HUES6 (cell line): ENCODE measurements at regions not wholly inside any gene's neighbourhood (a gene's known extent, or its start where the extent isn't known, plus 50 kb on each side); places are given as distances from the start of the nearest gene placed in this dataset.

ENCODE experiments used
- H3K27ac ChIP-seq: 2 replicates; pipeline ENCODE4 v1.7.0; 2013; ENCODE audit warnings: low read depth, mild to moderate bottlenecking, low read length, inconsistent platforms
- H3K27me3 ChIP-seq: 2 replicates; pipeline ENCODE4 v1.6.1; 2013; ENCODE audit warnings: low read length; ENCODE audit not compliant: control insufficient read depth, insufficient read depth
- H3K36me3 ChIP-seq: 2 replicates; pipeline ENCODE4 v1.6.1; 2013; ENCODE audit warnings: low read length; ENCODE audit not compliant: control insufficient read depth, insufficient read depth
- H3K4me1 ChIP-seq: 2 replicates; pipeline ENCODE4 v1.6.1; 2013; ENCODE audit warnings: low read length; ENCODE audit not compliant: control insufficient read depth, insufficient read depth
- H3K4me3 ChIP-seq: 2 replicates; pipeline ENCODE4 v1.5.1; 2013; ENCODE audit warnings: low read depth, low read length
- H3K9ac ChIP-seq: one replicate; pipeline ENCODE4 v1.6.1; 2013; ENCODE audit warnings: mild to moderate bottlenecking, low read length
- H3K9me3 ChIP-seq: 2 replicates; pipeline ENCODE4 v1.6.1; 2013; ENCODE audit warnings: low read depth, low read length; ENCODE audit not compliant: control insufficient read depth, insufficient read depth

GRCh38 chr3:166743481-166744134 is 636.5 kb downstream of the ZBBX start:
- H3K9me3 ChIP-seq, result no peaks in the 10 kb centered on the region
- no peak overlapping the region for H3K9ac ChIP-seq
- no peaks in the 10 kb centered on the region for H3K36me3 ChIP-seq
- peaks cover 8% of the 10 kb centered on the region for H3K4me1 ChIP-seq
- no peak overlapping the region for H3K4me3 ChIP-seq
- no peaks in the 10 kb centered on the region for H3K27me3 ChIP-seq
- H3K27ac ChIP-seq, result no peak overlapping the region

GRCh38 chr3:166734734-166735133 is 645.4 kb downstream of the ZBBX start:
- Histone ChIP-seq H3K27ac (no peak overlapping the region), H3K9ac (no peak overlapping the region), H3K4me1 (peaks cover 6% of the 10 kb centered on the region; the same call in 1 of the 2 replicates), H3K4me3 (no peak overlapping the region), H3K36me3 (no peaks in the 10 kb centered on the region), H3K27me3 (no peaks in the 10 kb centered on the region), H3K9me3 (no peaks in the 10 kb centered on the region)

- no peaks in the 10 kb centered on the region for H3K36me3 ChIP-seq
Observed at GRCh38 chr3:166731701-166732100, 648.4 kb downstream of the ZBBX start.

GRCh38 chr3:166721466-166721865 is 658.6 kb downstream of the ZBBX start:
- Histone ChIP-seq H3K36me3 (no peaks in the 10 kb centered on the region), H3K4me3 (no peak overlapping the region), H3K27ac (no peak overlapping the region), H3K9me3 (no peaks in the 10 kb centered on the region), H3K9ac (no peak overlapping the region), H3K4me1 (no peaks in the 10 kb centered on the region), H3K27me3 (no peaks in the 10 kb centered on the region)

More at GRCh38 chr3:166731701-166732100, 648.4 kb downstream of the ZBBX start:
- H3K4me3 ChIP-seq, result no peak overlapping the region
- H3K27ac ChIP-seq, result no peak overlapping the region
- peaks cover 6% of the 10 kb centered on the region; the same call in 1 of the 2 replicates for H3K4me1 ChIP-seq
- H3K9ac ChIP-seq, result no peak overlapping the region
- no peaks in the 10 kb centered on the region for H3K9me3 ChIP-seq
- H3K27me3 ChIP-seq, result no peaks in the 10 kb centered on the region

- H3K27ac ChIP-seq, result no peak overlapping the region
- no peaks in the 10 kb centered on the region for H3K4me1 ChIP-seq
- H3K27me3 ChIP-seq, result no peaks in the 10 kb centered on the region
- no peaks in the 10 kb centered on the region for H3K9me3 ChIP-seq
- no peak overlapping the region for H3K4me3 ChIP-seq
- H3K36me3 ChIP-seq, result no peaks in the 10 kb centered on the region
- no peak overlapping the region for H3K9ac ChIP-seq
Observed at GRCh38 chr3:166714206-166714605, 665.9 kb downstream of the ZBBX start.

GRCh38 chr3:166713787-166714186 is 666.3 kb downstream of the ZBBX start:
- H3K9me3 ChIP-seq, result no peaks in the 10 kb centered on the region
- no peak overlapping the region for H3K27ac ChIP-seq
- H3K36me3 ChIP-seq, result no peaks in the 10 kb centered on the region
- H3K4me1 ChIP-seq, result no peaks in the 10 kb centered on the region
- no peak overlapping the region for H3K4me3 ChIP-seq
- H3K27me3 ChIP-seq, result no peaks in the 10 kb centered on the region
- no peak overlapping the region for H3K9ac ChIP-seq

- no peaks in the 10 kb centered on the region for H3K27me3 ChIP-seq
- no peak overlapping the region for H3K27ac ChIP-seq
- 0 out of 2 replicates have a peak, but pooled peaks cover 2% of the 10 kb centered on the region for H3K9me3 ChIP-seq
- no peak overlapping the region for H3K9ac ChIP-seq
- H3K4me1 ChIP-seq, result no peaks in the 10 kb centered on the region
- no peaks in the 10 kb centered on the region for H3K36me3 ChIP-seq
- H3K4me3 ChIP-seq, result no peak overlapping the region
Observed at GRCh38 chr3:166706094-166706493, 674.0 kb downstream of the ZBBX start.

GRCh38 chr3:166697495-166697894 is 682.6 kb downstream of the ZBBX start:
- Histone ChIP-seq H3K9me3 (0 out of 2 replicates have a peak, but pooled peaks cover 2% of the 10 kb centered on the region), H3K27ac (no peak overlapping the region), H3K27me3 (no peaks in the 10 kb centered on the region), H3K9ac (no peak overlapping the region), H3K36me3 (no peaks in the 10 kb centered on the region), H3K4me3 (no peak overlapping the region), H3K4me1 (no peaks in the 10 kb centered on the region; the same call in 1 of the 2 replicates)

GRCh38 chr3:166696103-166696502 is 684.0 kb downstream of the ZBBX start:
- no peak overlapping the region for H3K9ac ChIP-seq
- H3K27me3 ChIP-seq, result no peaks in the 10 kb centered on the region
- H3K36me3 ChIP-seq, result no peaks in the 10 kb centered on the region
- no peak overlapping the region for H3K4me3 ChIP-seq
- H3K27ac ChIP-seq, result no peak overlapping the region
- H3K4me1 ChIP-seq, result no peaks in the 10 kb centered on the region; the same call in 1 of the 2 replicates
- H3K9me3 ChIP-seq, result no peaks in the 10 kb centered on the region

- no peak overlapping the region for H3K4me3 ChIP-seq
- H3K36me3 ChIP-seq, result no peaks in the 10 kb centered on the region
- no peaks in the 10 kb centered on the region for H3K27me3 ChIP-seq
- no peaks in the 10 kb centered on the region for H3K4me1 ChIP-seq
- no peak overlapping the region for H3K27ac ChIP-seq
- no peak overlapping the region for H3K9ac ChIP-seq
- no peaks in the 10 kb centered on the region for H3K9me3 ChIP-seq
Observed at GRCh38 chr3:166688665-166689064, 691.4 kb downstream of the ZBBX start.

- H3K4me3 ChIP-seq, result no peak overlapping the region
- H3K27ac ChIP-seq, result no peak overlapping the region
- H3K36me3 ChIP-seq, result no peaks in the 10 kb centered on the region
- H3K4me1 ChIP-seq, result no peaks in the 10 kb centered on the region
- no peak overlapping the region for H3K9ac ChIP-seq
- no peaks in the 10 kb centered on the region for H3K9me3 ChIP-seq
- H3K27me3 ChIP-seq, result no peaks in the 10 kb centered on the region
Observed at GRCh38 chr3:166685246-166685645, 694.9 kb downstream of the ZBBX start.
